ENCODE measurements at regions not wholly inside any gene's neighbourhood (a gene's known extent, or its start where the extent isn't known, plus 50 kb on each side); places are given as distances from the start of the nearest gene placed in this dataset.
"Not testable (repeated sequence)": the region's sequence is repeated elsewhere in the genome, so short reads cannot be mapped to it uniquely, and the experiment has no call there.

- no peak for DNase-seq
Measured at GRCh38 chr4:132097041-132097440, 1052.1 kb upstream of the PCDH10 start.

GRCh38 chr4:132101526-132101925, 1047.6 kb upstream of the PCDH10 start:
- no peak for DNase-seq

GRCh38 chr4:132108784-132109183, 1040.3 kb upstream of the PCDH10 start:
- no peak for DNase-seq

GRCh38 chr4:132114885-132115284, 1034.2 kb upstream of the PCDH10 start:
- DNase-seq, result no peak

GRCh38 chr4:132122741-132123140, 1026.4 kb upstream of the PCDH10 start:
- not testable (repeated sequence) for DNase-seq

GRCh38 chr4:132123870-132124623, 1025.0 kb upstream of the PCDH10 start:
- DNase-seq, result no peak

GRCh38 chr4:132124624-132124974, 1024.5 kb upstream of the PCDH10 start:
- no peak for DNase-seq

GRCh38 chr4:132125131-132125530, 1024.0 kb upstream of the PCDH10 start:
- DNase-seq, result no peak

- no peak for DNase-seq
Measured at GRCh38 chr4:132132433-132132832, 1016.7 kb upstream of the PCDH10 start.

GRCh38 chr4:132169660-132170059, 979.4 kb upstream of the PCDH10 start:
- no peak for DNase-seq

GRCh38 chr4:132180020-132180427, 969.1 kb upstream of the PCDH10 start:
- DNase-seq, result no peak

- no peak for DNase-seq
Measured at GRCh38 chr4:132195176-132195575, 953.9 kb upstream of the PCDH10 start.

GRCh38 chr4:132203618-132204017, 945.5 kb upstream of the PCDH10 start:
- no peak for DNase-seq

- DNase-seq, result no peak
Measured at GRCh38 chr4:132214519-132214918, 934.6 kb upstream of the PCDH10 start.

GRCh38 chr4:132218406-132218805, 930.7 kb upstream of the PCDH10 start:
- no peak for DNase-seq

- no peak for DNase-seq
Measured at GRCh38 chr4:132227151-132227856, 921.8 kb upstream of the PCDH10 start.

GRCh38 chr4:132227857-132228165, 921.3 kb upstream of the PCDH10 start:
- DNase-seq, result not testable (repeated sequence)

- no peak for DNase-seq
Measured at GRCh38 chr4:132228676-132229075, 920.4 kb upstream of the PCDH10 start.

GRCh38 chr4:132230025-132230424, 919.1 kb upstream of the PCDH10 start:
- DNase-seq, result no peak

- DNase-seq, result no peak
Measured at GRCh38 chr4:132238697-132239096, 910.4 kb upstream of the PCDH10 start.

GRCh38 chr4:132240081-132240480, 909.0 kb upstream of the PCDH10 start:
- no peak for DNase-seq

GRCh38 chr4:132245319-132245718, 903.8 kb upstream of the PCDH10 start:
- DNase-seq, result no peak

- DNase-seq, result no peak
Measured at GRCh38 chr4:132264176-132264575, 884.9 kb upstream of the PCDH10 start.

- DNase-seq, result no peak
Measured at GRCh38 chr4:132266374-132266773, 882.7 kb upstream of the PCDH10 start.

GRCh38 chr4:132267321-132267720, 881.8 kb upstream of the PCDH10 start:
- DNase-seq, result no peak

All from NCI-H1417 treated with DMSO at 0.1 percent for 48 hours (cell line).